Tibial artery (tissue), 4 donors: ENCODE measurements at regions not wholly inside any gene's neighbourhood (a gene's known extent, or its start where the extent isn't known, plus 50 kb on each side); places are given as distances from the start of the nearest gene placed in this dataset.

Experiments
- DNase-seq, 2 donors: peaks; one replicate each; pipeline ENCODE4 v3.0.0-alpha.2; 2019
- H3K27ac ChIP-seq, 2 donors: fragments of 200-600 bp; sonication (generic) in 1 of 2; 1 replicate in 1 of 2; 2 replicates in 1 of 2; pipeline ENCODE4 v1.5.1; 2018 to 2019; ENCODE audit warnings: mild to moderate bottlenecking in 1 of 2
- H3K27me3 ChIP-seq, 2 donors: fragments of 200-600 bp; sonication (generic) in 1 of 2; one replicate each; pipeline versions ENCODE4 v1.5.1 to v1.6.0; 2016 to 2019
- H3K36me3 ChIP-seq, 3 donors: fragments of 200-600 bp; sonication (generic) in 2 of 3; one replicate each; pipeline ENCODE4 v1.5.1; 2016 to 2019; ENCODE audit warnings: mild to moderate bottlenecking in 2 of 3
- H3K4me1 ChIP-seq, 4 donors: fragments of 200-600 bp; sonication (generic) in 2 of 4; 1 replicate in 3 of 4; 2 replicates in 1 of 4; pipeline ENCODE4 v1.5.1; 2016 to 2019
- H3K4me3 ChIP-seq, 2 donors: fragments of 200-600 bp; sonication (generic) in 1 of 2; 1 replicate in 1 of 2; 2 replicates in 1 of 2; pipeline ENCODE4 v1.5.1; 2018 to 2019; ENCODE audit warnings: mild to moderate bottlenecking in 2 of 2
- H3K9me3 ChIP-seq, 3 donors: fragments of 200-600 bp; sonication (generic) in 1 of 3; one replicate each; pipeline ENCODE4 v1.5.1; 2016 to 2019
- CTCF ChIP-seq, 2 experiments: fragments of 200-600 bp in 1 of 2; fragments of 450-650 bp in 1 of 2; IDR thresholded peaks; one replicate each; pipeline ENCODE4 v1.5.1; 2017 to 2019; ENCODE audit warnings: antibody characterized with exemption in 2 of 2, mild to moderate bottlenecking in 1 of 2, moderate library complexity in 1 of 2
- intact Hi-C: fragments of 100-400 bp; cut with DNase I; formaldehyde crosslinking; loops from one replicate; pipeline ENCODE4 v1.15.0; 2023; ENCODE audit warnings: low total_unique reads

GRCh38 chr10:85152496-85152895 lies 824.1 kb downstream of the CCSER2 start:
- Histone ChIP-seq H3K27ac (no peak overlapping the region), H3K4me1 (no peaks in the 10 kb centered on the region)
- intact Hi-C loops = no loop called here

GRCh38 chr10:85152911-85153310 lies 824.5 kb downstream of the CCSER2 start:
- H3K4me3 ChIP-seq = no peak overlapping the region
- TF ChIP-seq CTCF (IDR thresholded peaks at IDR 0.05) = no peak
- H3K4me1 ChIP-seq = no peaks in the 10 kb centered on the region
- H3K27ac ChIP-seq = no peak overlapping the region
- DNase-seq = no peak
- no peaks in the 10 kb centered on the region for H3K27me3 ChIP-seq
- no peaks in the 10 kb centered on the region for H3K36me3 ChIP-seq
- H3K9me3 ChIP-seq = no peaks in the 10 kb centered on the region
- intact Hi-C loops = no loop called here

More at GRCh38 chr10:85152496-85152895, 824.1 kb downstream of the CCSER2 start:
- TF ChIP-seq CTCF (IDR thresholded peaks at IDR 0.05) = no peak
- H3K27me3 ChIP-seq = no peaks in the 10 kb centered on the region
- no peak overlapping the region for H3K4me3 ChIP-seq
- DNase-seq = no peak
- no peaks in the 10 kb centered on the region for H3K9me3 ChIP-seq
- H3K36me3 ChIP-seq = no peaks in the 10 kb centered on the region

GRCh38 chr10:85157206-85157605 lies 828.8 kb downstream of the CCSER2 start:
- no peaks in the 10 kb centered on the region for H3K9me3 ChIP-seq
- H3K4me3 ChIP-seq = no peak overlapping the region
- intact Hi-C loops = no loop called here
- no peaks in the 10 kb centered on the region for H3K36me3 ChIP-seq
- H3K27ac ChIP-seq = no peak overlapping the region
- no peak for DNase-seq
- TF ChIP-seq CTCF (IDR thresholded peaks at IDR 0.05) = no peak
- H3K4me1 ChIP-seq = no peaks in the 10 kb centered on the region
- no peaks in the 10 kb centered on the region for H3K27me3 ChIP-seq

DNA sequence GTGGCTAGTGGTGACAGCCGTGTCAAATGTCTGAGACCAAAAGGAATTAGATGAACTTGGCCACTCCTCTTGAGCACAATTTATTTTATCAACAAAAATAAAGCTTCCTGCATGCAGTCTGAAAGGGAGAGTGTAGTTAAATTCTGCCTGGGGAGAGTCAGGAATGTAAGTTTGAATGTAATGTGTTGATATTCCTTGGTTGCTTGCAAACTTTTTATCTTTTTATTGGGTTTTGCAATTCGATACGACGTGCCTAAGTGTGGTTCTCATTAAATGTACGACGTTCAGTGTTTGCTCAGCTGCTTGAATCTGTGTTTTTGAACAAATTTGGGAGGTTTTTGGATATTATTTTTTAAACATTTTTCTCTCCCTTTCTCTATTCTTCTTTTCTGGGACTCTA lies 839.9 kb downstream of the CCSER2 start:
- no peaks in the 10 kb centered on the region for H3K27me3 ChIP-seq
- H3K27ac ChIP-seq = no peak overlapping the region
- H3K9me3 ChIP-seq = no peaks in the 10 kb centered on the region
- no peaks in the 10 kb centered on the region for H3K36me3 ChIP-seq
- intact Hi-C loops = no loop called here
- DNase-seq = no peak
- H3K4me3 ChIP-seq = no peak overlapping the region
- no peak for TF ChIP-seq CTCF (IDR thresholded peaks at IDR 0.05)
- H3K4me1 ChIP-seq = no peaks in the 10 kb centered on the region

- no peak for DNase-seq
- Histone ChIP-seq H3K9me3 (no peaks in the 10 kb centered on the region), H3K4me1 (no peaks in the 10 kb centered on the region), H3K27me3 (no peaks in the 10 kb centered on the region), H3K36me3 (no peaks in the 10 kb centered on the region), H3K4me3 (no peak overlapping the region), H3K27ac (no peak overlapping the region)
- intact Hi-C loops = no loop called here
- TF ChIP-seq CTCF (IDR thresholded peaks at IDR 0.05) = no peak
These were observed 841.6 kb downstream of the CCSER2 start for GRCh38 chr10:85170026-85170425.

DNA sequence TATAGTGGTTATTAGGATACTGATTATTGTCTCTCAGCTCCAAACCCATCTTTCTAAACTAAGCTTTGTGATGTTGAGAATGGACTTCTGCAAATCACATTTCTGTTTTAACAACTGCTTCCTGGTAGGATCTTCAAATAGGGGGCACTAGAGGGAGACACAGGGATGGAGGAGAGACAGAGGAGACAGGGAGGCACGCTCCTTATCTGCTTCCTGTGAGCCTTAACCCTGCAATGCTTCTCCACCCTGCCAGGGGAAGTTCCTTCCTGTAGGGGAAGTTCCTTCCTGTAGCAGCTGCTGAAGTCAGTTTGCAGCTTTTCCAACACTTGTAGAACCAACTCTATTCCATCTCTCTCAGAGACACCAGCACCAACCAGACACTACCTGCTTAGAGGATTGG lies 847.2 kb downstream of the CCSER2 start:
- Histone ChIP-seq H3K27me3 (no peaks in the 10 kb centered on the region), H3K4me3 (no peak overlapping the region), H3K27ac (no peak overlapping the region), H3K36me3 (no peaks in the 10 kb centered on the region), H3K9me3 (no peaks in the 10 kb centered on the region), H3K4me1 (no peaks in the 10 kb centered on the region)
- DNase-seq = no peak
- intact Hi-C loops = no loop called here
- no peak for TF ChIP-seq CTCF (IDR thresholded peaks at IDR 0.05)
